Lower leg skin (tissue), 4 donors: ENCODE measurements at regions not wholly inside any gene's neighbourhood (a gene's known extent, or its start where the extent isn't known, plus 50 kb on each side); places are given as distances from the start of the nearest gene placed in this dataset.
"Not testable (repeated sequence)": the region's sequence is repeated elsewhere in the genome, so short reads cannot be mapped to it uniquely, and the experiment has no call there.

Source experiments
- DNase-seq, 2 donors: peaks; one replicate each; pipeline ENCODE4 v3.0.0-alpha.2; 2019; ENCODE audit warnings: low spot score in 2 of 2
- H3K4me3 ChIP-seq: fragments of 200-600 bp; sonication (generic); 2 replicates; pipeline ENCODE4 v1.5.1; 2017; ENCODE audit warnings: mild to moderate bottlenecking, low read depth; ENCODE audit not compliant: poor library complexity, severe bottlenecking
- CTCF ChIP-seq, 3 donors: fragments of 450-650 bp; IDR thresholded peaks; one replicate each; pipeline ENCODE4 v1.5.1; 2016; ENCODE audit warnings: antibody characterized with exemption in 3 of 3, mild to moderate bottlenecking in 3 of 3, moderate library complexity in 2 of 3
- POLR2A ChIP-seq, 2 donors: fragments of 450-650 bp; IDR thresholded peaks; one replicate each; pipeline ENCODE4 v1.6.1; 2016 to 2017; ENCODE audit warnings: antibody characterized with exemption in 2 of 2, mild to moderate bottlenecking in 1 of 2, moderate library complexity in 1 of 2
- WGBS, 2 donors: methylation state at CpG; one replicate each; pipeline ENCODE4 v1.1.5; 2018; 5-methylcytosine and 5-hydroxymethylcytosine counted together
- intact Hi-C: fragments of 100-400 bp; cut with DNase I; formaldehyde crosslinking; loops from one replicate; pipeline ENCODE4 v1.15.0; 2023; ENCODE audit warnings: low total_unique reads

- DNase-seq: no peak
- H3K4me3 ChIP-seq: no peak overlapping the region
- intact Hi-C loops: no loop called here
- TF ChIP-seq POLR2A (IDR thresholded peaks at IDR 0.05) (no peak), CTCF (IDR thresholded peaks at IDR 0.05) (no peak)
Measured at GRCh38 chr10:9315292-9315691, 1260.8 kb downstream of the GATA3 start.

- WGBS, 2 donors: 20 to 26% methylated on average over 3 of the region's 3 CpGs
- intact Hi-C loops: no loop called here
- TF ChIP-seq POLR2A (IDR thresholded peaks at IDR 0.05) (no peak), CTCF (IDR thresholded peaks at IDR 0.05) (peak in 1 of 3 donors; percentile 32)
- H3K4me3 ChIP-seq: no peak overlapping the region
- no peak for DNase-seq
Measured at GRCh38 chr10:9331583-9332008, 1277.1 kb downstream of the GATA3 start.

- no peak for TF ChIP-seq POLR2A (IDR thresholded peaks at IDR 0.05)
- no peak for TF ChIP-seq CTCF (IDR thresholded peaks at IDR 0.05)
- intact Hi-C loops: no loop called here
- H3K4me3 ChIP-seq: no peak overlapping the region
- 88 to 93% methylated on average over 3 of the region's 3 CpGs for WGBS, 2 donors
- no peak for DNase-seq
Measured at GRCh38 chr10:9334270-9334669, 1279.8 kb downstream of the GATA3 start.

GRCh38 chr10:9339716-9340115 lies 1285.2 kb downstream of the GATA3 start:
- intact Hi-C loops: no loop called here
- WGBS, 2 donors: 68 to 80% methylated on average over 1 of the region's 1 CpG
- TF ChIP-seq POLR2A (IDR thresholded peaks at IDR 0.05) (no peak), CTCF (IDR thresholded peaks at IDR 0.05) (no peak)

GRCh38 chr10:9342885-9343570 lies 1288.5 kb downstream of the GATA3 start:
- DNase-seq: no peak
- intact Hi-C loops: no loop called here
- H3K4me3 ChIP-seq: no peak overlapping the region
- no peak for TF ChIP-seq CTCF (IDR thresholded peaks at IDR 0.05)
- no peak for TF ChIP-seq POLR2A (IDR thresholded peaks at IDR 0.05)
- WGBS, 2 donors: 37 to 41% methylated on average over 5 of the region's 5 CpGs

More at GRCh38 chr10:9339716-9340115, 1285.2 kb downstream of the GATA3 start:
- DNase-seq: no peak
- no peak overlapping the region for H3K4me3 ChIP-seq

GRCh38 chr10:9347933-9348332 lies 1293.4 kb downstream of the GATA3 start:
- 87 to 88% methylated on average over 3 of the region's 3 CpGs for WGBS, 2 donors
- DNase-seq, H3K4me3 ChIP-seq, intact Hi-C loops: not testable (repeated sequence)
